ENCODE measurements at regions not wholly inside any gene's neighbourhood (a gene's known extent, or its start where the extent isn't known, plus 50 kb on each side); places are given as distances from the start of the nearest gene placed in this dataset.

DNA sequence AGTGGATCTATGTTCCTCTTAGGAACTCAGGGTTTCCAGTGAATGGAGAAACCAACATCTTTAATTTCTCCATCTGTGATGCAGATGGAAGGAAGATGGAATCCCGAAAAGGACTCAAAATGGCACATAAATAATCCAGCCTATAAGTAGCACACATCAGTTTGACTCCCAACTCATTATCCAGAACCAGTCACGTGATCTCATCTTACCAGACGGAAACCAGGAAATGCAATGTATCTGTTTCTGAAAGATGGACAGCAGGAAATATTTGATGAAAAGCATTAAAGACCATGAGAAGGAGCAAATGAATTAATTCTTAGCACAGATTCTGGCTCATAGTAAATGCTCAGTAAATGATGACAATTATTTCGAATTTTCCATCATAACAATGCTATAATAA, 443.1 kb upstream of the FMR1 start:
- TF ChIP-seq, protein P1, sequence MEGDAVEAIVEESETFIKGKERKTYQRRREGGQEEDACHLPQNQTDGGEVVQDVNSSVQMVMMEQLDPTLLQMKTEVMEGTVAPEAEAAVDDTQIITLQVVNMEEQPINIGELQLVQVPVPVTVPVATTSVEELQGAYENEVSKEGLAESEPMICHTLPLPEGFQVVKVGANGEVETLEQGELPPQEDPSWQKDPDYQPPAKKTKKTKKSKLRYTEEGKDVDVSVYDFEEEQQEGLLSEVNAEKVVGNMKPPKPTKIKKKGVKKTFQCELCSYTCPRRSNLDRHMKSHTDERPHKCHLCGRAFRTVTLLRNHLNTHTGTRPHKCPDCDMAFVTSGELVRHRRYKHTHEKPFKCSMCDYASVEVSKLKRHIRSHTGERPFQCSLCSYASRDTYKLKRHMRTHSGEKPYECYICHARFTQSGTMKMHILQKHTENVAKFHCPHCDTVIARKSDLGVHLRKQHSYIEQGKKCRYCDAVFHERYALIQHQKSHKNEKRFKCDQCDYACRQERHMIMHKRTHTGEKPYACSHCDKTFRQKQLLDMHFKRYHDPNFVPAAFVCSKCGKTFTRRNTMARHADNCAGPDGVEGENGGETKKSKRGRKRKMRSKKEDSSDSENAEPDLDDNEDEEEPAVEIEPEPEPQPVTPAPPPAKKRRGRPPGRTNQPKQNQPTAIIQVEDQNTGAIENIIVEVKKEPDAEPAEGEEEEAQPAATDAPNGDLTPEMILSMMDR (IDR thresholded peaks at IDR 0.05; ENCODE audit: unreplicated experiment in 3 of 3), result no peak
- H3K27ac Mint-ChIP-seq, result no peak overlapping the region
- peaks cover 5% of the 10 kb centered on the region for H3K9me3 Mint-ChIP-seq
- H3K36me3 Mint-ChIP-seq (ENCODE audit: low read depth), result no peaks in the 10 kb centered on the region
- H3K27me3 Mint-ChIP-seq (ENCODE audit: low read depth), result no peaks in the 10 kb centered on the region
- no peaks in the 10 kb centered on the region for H3K4me1 Mint-ChIP-seq
- no peak overlapping the region for H3K4me3 Mint-ChIP-seq

- peaks cover 11% of the 10 kb centered on the region for H3K9me3 Mint-ChIP-seq
- H3K36me3 Mint-ChIP-seq (ENCODE audit: low read depth), result no peaks in the 10 kb centered on the region
- H3K27ac Mint-ChIP-seq, result no peak overlapping the region
- peaks cover 4% of the 10 kb centered on the region for H3K27me3 Mint-ChIP-seq (ENCODE audit: low read depth)
- H3K4me1 Mint-ChIP-seq, result no peaks in the 10 kb centered on the region
- TF ChIP-seq, protein P1 (IDR thresholded peaks at IDR 0.05; ENCODE audit: unreplicated experiment in 3 of 3), result peak in 2 of 3 experiments; percentile 19 to 23
- H3K4me3 Mint-ChIP-seq, result no peak overlapping the region
Observed at GRCh38 chrX:147476008-147476407, 435.7 kb upstream of the FMR1 start.

GRCh38 chrX:147478899-147479298, 432.8 kb upstream of the FMR1 start:
- Mint-ChIP-seq H3K4me1 (no peaks in the 10 kb centered on the region), H3K27me3 (ENCODE audit: low read depth) (peaks cover 4% of the 10 kb centered on the region), H3K36me3 (ENCODE audit: low read depth) (no peaks in the 10 kb centered on the region), H3K27ac (no peak overlapping the region), H3K4me3 (no peak overlapping the region), H3K9me3 (peaks cover 16% of the 10 kb centered on the region)
- TF ChIP-seq, protein P1 (IDR thresholded peaks at IDR 0.05; ENCODE audit: unreplicated experiment in 3 of 3), result no peak

DNA sequence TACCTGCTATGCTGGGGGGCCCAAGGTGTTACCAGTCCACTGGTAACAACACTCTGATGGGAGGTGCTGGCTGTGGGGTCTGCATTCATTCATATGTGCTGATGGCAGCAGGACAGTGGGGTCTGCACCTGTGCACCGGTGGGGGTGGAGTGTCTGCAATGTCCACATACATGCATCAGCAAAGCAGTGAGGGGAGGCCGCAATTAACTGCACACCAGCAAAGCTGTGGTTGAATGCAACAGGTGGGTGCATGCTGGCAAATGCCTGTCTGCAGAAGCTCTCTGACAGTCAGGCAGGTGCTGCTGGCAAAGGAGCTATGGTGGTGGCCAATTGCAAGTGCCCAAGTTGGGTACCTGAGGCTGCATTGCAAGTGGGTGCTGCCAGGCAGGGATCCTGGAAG, 426.5 kb upstream of the FMR1 start:
- no peaks in the 10 kb centered on the region for H3K27me3 Mint-ChIP-seq (ENCODE audit: low read depth)
- no peaks in the 10 kb centered on the region for H3K4me1 Mint-ChIP-seq
- no peak overlapping the region for H3K27ac Mint-ChIP-seq
- TF ChIP-seq, protein P1 (IDR thresholded peaks at IDR 0.05; ENCODE audit: unreplicated experiment in 3 of 3), result no peak
- H3K36me3 Mint-ChIP-seq (ENCODE audit: low read depth), result no peaks in the 10 kb centered on the region
- peaks cover 9% of the 10 kb centered on the region for H3K9me3 Mint-ChIP-seq
- no peak overlapping the region for H3K4me3 Mint-ChIP-seq

DNA sequence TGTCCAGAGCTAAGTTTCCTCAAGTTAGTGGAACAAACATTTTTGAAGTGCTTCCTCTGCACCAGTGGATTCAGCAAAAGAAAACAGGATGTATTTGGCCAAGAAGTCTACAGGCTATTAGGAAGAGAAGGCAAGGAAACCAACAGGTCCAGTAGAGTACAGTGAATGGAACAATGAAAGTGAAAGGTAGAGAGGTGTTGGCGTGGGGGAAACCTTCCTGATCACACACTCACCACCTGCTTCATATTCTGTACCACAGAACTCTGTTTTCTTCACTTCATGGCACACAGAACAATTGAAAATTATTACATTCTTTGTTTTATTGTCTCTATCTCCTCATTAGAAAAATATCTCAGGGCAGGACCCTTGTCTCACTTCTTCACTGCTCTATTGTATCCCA, 417.4 kb upstream of the FMR1 start:
- Mint-ChIP-seq H3K9me3 (no peaks in the 10 kb centered on the region), H3K4me1 (no peaks in the 10 kb centered on the region), H3K27ac (no peak overlapping the region), H3K36me3 (ENCODE audit: low read depth) (no peaks in the 10 kb centered on the region), H3K4me3 (no peak overlapping the region), H3K27me3 (ENCODE audit: low read depth) (no peaks in the 10 kb centered on the region)
- TF ChIP-seq, protein P1 (IDR thresholded peaks at IDR 0.05; ENCODE audit: unreplicated experiment in 3 of 3), result no peak

- Mint-ChIP-seq H3K27me3 (ENCODE audit: low read depth) (no peaks in the 10 kb centered on the region), H3K4me1 (no peaks in the 10 kb centered on the region), H3K27ac (no peak overlapping the region), H3K9me3 (peaks cover 3% of the 10 kb centered on the region), H3K36me3 (ENCODE audit: low read depth) (no peaks in the 10 kb centered on the region), H3K4me3 (no peak overlapping the region)
- TF ChIP-seq, protein P1 (IDR thresholded peaks at IDR 0.05; ENCODE audit: unreplicated experiment in 3 of 3), result no peak
Observed at GRCh38 chrX:147498796-147499195, 412.9 kb upstream of the FMR1 start.
